Kidney capillary endothelial cell (primary cell): ENCODE measurements at regions not wholly inside any gene's neighbourhood (a gene's known extent, or its start where the extent isn't known, plus 50 kb on each side); places are given as distances from the start of the nearest gene placed in this dataset.

Experiments
- DNase-seq: peaks from one replicate; pipeline ENCODE4 v3.0.0-alpha.2; 2018; ENCODE audit warnings: low spot score

GRCh38 chr9:105861972-105862371, 167.6 kb downstream of the TMEM38B start:
- no peak for DNase-seq

DNA sequence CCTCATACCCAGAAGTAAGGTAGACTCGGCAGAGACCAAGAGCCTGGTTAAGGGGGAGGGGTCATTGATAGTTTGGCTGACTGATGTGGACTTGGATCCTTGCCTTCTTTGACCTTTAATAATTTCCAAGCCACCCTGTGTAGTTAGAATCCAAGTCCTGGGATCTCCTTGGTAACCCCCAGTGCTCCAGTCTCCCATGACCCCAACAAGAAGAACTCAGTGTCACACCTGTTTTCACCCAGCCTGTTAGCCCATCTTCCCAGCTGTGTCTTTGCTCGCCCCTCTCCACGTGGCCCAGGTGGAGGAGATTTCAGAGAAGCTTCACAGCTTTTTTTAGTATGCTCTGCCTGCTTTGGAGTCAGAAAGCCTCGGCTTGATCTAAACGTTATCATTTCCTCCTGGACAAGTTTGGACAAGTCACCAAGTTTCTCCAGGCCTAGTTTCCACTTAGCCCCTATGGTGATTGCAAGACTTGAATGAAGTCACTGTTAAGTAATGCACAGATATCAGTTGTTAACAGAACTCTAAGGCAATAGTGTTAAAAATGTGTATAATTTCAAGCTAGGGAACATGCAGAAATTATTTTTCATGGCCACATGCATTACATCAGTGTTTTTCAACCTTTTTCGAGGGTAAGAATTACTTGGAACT, 170.0 kb downstream of the TMEM38B start:
- DNase-seq: no peak

- no peak for DNase-seq
Observed at GRCh38 chr9:105865285-105865684, 170.9 kb downstream of the TMEM38B start.

DNA sequence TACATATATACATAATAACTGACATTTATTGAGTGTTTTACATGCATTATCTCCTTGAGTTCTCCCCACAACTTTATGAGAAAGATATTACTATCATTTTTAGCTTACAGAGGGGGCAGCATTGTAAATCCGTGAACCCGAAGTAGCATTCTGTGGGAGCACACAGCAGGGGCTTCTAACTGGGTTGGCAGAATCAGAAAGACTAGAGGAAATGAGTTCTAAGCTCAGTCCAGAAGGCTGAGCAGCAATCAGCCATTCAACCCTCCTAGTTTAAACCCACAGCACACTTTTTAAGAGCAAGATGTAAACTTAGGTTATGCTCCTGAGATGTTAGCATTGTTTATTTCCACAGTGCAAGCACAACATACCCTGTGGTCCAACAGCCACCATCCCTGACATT, 177.2 kb downstream of the TMEM38B start:
- no peak for DNase-seq

GRCh38 chr9:105873801-105874200, 179.5 kb downstream of the TMEM38B start:
- no peak for DNase-seq

- no peak for DNase-seq
Observed at GRCh38 chr9:105877721-105878120, 183.4 kb downstream of the TMEM38B start.

- no peak for DNase-seq
Observed at GRCh38 chr9:105879181-105879580, 184.8 kb downstream of the TMEM38B start.

DNA sequence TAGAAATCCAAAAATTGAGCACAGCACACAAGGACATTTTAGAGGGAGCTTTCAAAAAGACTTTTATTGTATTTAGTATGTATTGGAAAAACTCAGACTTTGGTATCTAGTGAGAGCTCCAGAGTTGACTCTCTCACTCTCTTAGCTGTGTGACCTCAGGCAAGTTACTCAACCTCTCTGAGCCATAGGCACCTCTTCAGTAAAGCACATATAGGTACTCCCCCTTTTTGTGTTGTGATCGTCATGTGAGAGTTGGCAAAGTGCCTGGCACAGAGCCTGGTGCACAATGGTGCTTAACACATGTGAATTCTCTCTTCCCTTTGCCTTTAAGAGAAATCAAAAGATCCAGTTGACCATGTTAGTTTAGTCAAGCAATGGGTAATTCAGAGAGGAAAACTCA, 186.2 kb downstream of the TMEM38B start:
- no peak for DNase-seq

DNA sequence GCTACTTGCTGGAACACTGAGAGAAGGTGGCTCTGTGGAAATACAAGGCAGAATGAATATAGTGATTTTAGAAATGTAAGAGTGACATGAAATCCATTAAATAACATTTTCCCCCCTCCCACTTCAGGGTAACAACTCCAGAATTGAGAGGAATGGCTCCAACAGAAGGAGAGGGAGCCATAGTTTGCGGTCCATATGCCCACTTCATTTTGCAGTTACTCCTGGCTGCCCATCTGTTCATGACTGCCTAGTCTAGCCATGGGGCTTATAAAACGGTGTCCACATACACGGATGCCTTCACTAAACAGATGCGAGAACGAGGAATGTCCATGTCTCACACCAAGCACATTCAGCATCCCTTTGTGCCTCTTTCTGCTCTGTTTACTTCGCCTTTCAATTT, 186.7 kb downstream of the TMEM38B start:
- no peak for DNase-seq

GRCh38 chr9:105881654-105882349, 187.5 kb downstream of the TMEM38B start:
- DNase-seq: peak; percentile 52

- no peak for DNase-seq
Observed at GRCh38 chr9:105883847-105884246, 189.5 kb downstream of the TMEM38B start.

DNA sequence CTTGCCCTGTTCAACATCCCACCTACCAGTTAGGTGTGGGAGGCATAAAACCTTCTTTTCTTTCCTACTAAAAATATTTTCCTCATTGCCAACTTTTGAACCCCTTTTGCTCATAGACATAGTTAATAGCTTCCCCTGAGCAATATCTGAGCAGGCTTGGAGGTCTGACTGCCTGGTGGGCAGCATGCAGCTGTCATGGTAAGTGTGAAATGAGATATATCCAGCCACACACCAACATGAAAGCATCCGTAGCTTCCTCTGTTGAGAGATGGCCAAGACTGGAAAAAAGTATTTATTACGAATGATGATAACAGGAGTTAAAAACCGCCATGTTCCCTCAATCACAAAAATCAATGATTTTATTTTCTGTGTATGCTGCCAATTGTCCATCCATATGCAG, 190.1 kb downstream of the TMEM38B start:
- no peak for DNase-seq

GRCh38 chr9:105886136-105886535, 191.8 kb downstream of the TMEM38B start:
- DNase-seq: no peak

DNA sequence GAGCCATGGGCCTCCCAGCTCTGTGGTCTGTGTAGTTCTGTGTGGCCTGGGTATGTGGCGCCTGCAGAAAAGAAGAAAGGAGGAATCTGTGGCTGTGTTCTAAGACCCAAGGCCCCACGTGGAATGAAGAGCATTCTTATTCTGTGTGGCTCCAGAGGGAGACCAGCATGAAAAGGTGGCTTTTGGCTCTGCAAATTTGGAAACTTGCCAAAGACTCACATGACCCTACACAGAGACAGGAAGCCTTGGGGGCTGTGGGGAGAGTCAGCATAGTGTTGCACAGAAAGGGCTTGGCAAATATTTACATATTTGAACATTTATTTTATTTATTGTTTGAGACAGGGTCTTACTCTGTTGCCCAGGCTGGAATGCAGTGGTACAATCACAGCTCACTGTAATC, 193.3 kb downstream of the TMEM38B start:
- DNase-seq: no peak

DNA sequence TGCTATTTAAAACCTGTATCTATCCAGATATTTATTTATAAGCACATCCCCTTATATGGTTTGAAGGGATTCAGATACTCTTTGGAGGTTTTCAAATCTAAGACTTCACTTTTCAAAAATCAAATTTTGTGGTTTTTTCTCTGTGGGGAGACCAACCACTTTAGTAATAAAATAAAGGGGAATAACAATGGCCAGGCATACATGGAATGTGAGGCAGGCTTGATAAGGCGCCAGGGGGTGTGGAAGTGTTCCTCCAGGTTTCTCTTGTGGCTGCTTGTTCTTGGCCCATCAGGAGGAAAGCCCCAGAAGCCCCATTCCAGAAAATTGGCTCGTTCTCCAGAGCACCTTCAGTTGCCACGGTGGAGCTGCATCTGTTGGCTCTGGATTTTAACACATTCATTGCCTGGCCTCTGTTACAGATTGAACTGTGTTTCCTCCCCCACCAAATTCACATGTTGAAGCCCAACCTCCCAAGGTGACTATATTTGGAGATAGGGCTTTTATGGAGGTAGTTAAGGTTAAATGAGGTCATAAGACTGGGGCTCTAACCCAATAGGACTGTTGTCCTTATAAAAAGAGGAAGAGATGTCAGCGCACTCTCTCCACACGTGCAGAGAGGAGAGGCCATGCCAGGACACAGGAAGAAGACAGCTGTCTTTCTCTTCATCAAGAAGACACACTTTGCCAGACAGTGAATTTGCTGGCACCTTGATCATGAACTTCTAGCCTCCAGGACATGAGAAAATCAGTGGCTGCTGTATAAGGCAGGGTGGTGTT, 195.9 kb downstream of the TMEM38B start:
- DNase-seq: no peak

DNA sequence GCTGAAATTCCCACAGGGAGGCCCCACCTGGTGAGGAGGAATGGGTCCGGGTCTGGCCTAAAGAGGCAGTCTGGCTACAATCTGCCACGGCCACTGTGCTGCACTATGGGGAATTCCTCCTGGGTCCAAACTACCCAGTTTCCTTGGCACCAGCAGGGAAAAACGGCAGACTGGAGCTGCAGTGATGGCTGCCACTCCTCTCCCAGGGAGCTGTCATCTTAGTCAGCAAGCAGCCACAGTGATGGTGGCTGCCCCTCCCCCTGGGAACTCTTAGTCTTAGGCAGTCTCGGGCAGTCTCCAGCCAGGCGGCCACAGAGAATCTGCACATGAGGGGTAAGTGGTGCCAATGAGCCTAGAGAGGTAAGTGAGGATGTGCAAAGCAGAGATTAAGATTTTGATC, 205.8 kb downstream of the TMEM38B start:
- DNase-seq: no peak

DNA sequence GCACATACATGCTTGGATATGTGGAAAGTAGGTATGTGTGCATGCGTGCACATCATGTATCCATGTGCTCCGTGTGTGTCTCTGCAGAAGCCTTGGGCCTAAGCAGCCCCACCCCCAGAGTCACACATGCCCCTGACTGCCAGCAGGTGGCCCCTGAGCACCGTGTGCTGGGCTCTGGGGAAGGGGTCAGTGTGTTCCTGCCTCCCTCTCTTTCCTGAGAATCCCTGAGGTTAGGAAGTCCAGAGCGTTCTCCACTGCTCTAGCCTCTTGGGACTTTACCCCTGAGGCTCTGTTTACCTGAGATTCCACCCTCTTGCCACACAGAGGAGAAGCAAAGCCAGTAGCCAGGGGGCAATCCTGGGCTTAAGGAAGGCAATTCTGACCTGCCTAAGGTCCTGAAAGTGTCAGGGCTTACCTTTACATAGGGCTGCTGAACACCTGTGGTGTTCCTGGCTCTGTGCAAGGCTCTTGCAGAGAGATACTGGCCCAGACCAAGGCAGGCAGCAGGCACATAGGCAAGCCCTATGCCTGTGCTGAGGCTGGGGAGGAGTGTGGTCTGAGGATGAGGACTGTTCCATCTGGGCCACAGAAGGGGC, 207.3 kb downstream of the TMEM38B start:
- peak; percentile 7 for DNase-seq

DNA sequence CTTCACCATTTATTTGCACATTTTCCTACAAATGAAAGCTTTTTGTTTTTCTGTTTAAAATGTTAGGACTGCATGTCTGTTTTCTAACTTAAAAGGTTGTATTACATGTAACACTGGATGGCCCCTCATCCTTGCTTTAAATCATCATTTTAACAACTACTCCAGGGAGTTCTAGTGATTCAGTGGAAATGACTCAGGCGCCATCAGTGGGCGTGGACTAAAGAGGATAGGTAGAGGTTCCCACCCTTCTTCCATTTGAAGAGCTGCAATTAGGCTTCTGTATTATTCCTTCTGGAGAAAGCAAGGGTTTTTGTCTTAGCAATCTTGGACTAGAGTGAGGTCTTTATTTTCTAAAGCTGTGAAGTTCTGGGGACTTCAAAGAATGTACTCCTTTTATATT, 213.7 kb downstream of the TMEM38B start:
- no peak for DNase-seq

DNA sequence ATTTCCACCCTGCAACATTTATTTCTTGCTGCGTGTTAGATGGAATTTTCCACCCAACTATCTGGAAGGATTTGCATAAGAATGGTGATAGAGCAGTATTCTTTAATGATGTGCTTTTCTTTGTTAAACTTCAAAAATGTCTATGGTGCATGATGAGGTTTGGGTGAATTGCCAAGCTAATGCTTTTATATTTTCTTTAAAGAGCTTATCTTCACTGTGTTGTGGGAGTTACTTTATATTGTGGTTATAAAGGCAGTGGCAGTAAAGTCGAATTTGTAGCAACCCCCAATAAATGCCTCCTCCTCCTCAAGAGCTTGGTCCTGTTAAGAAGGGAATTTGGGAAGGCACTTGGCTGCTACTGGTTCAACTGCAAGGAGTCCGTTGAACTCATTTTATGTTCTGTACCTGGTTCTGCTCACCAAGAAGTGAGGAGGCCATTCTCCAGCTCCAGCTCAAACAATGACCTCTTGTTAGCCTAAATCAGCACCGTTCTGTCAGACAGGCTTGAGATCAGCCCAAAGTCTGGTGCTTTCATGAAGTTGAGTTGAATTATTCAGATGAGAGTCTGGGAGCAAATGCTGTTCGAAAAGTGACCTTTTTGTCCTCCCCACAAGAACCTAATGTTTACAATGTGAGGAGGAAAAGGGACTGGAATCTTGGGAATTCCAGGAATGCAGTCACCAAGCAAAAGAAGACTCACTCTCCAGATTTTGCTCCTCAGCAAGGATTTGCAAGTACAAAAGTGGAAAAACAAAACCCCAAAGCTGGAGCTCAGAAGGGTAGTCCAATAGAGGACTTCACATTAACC, 217.0 kb downstream of the TMEM38B start:
- no peak for DNase-seq

DNA sequence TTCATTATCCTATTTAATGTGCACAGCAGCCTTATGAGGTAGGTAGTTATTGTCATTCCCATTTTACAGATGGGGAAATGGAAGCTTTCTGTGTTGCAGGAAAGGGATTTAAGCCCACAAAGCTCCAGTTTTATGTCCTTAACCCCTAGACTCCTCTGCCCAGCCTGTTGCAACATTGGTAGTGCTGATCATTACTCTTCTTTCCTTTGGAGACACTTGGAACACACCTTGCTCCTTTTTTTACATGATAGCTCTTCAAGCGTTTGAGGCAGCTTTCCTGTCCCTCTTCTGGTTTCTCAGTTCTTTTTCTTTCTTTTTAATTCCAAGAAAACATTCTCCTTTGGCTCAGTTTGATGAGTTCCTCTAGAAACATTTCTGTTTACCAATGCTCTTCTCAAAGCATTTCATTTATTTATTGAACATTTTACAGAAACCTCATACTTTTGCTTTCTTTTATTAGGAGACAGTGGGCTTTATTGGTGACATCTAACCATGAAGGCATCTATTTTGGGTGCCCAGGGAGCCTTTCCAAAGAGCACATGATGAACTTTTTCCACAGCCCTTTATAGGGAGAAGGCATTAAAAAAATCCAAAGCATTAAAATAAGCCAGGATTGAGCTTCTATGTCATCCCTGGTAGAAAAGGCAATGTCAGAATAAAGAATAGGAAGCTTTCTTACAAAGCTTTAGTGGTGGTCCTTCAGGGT, 218.0 kb downstream of the TMEM38B start:
- DNase-seq: no peak

GRCh38 chr9:105912863-105913516, 218.6 kb downstream of the TMEM38B start:
- no peak for DNase-seq
